GM12878 (cell line): ENCODE measurements at regions not wholly inside any gene's neighbourhood (a gene's known extent, or its start where the extent isn't known, plus 50 kb on each side); places are given as distances from the start of the nearest gene placed in this dataset.
A peak's percentile ranks its signal among the peaks of the same experiment; 100 is the strongest.

Experiments used
- ATAC-seq: fragments of 200-7000 bp; cut with Tn5 transposase; 3 replicates; pipeline ENCODE4 v1.9.1; 2020; ENCODE audit warnings: mild to moderate bottlenecking, moderate library complexity
- BruUV-seq: library from RNA; stranded (reverse); fragments of 400-500 nt; replicated peaks from 2 replicates; lab custom pipeline; 2021; lab: Mats Ljungman, UMichigan
- CTCF ChIA-PET: fragments of 300-600 bp; sonication (Branson Sonifier 250); formaldehyde crosslinking; extraction: SDS; loops from one replicate; lab custom pipeline; 2021; ENCODE audit warnings: inconsistent platforms; lab: Yijun Ruan, JAX
- POLR2A ChIA-PET: fragments of 350-600 bp; formaldehyde crosslinking; extraction: SDS; loops from one replicate; lab custom pipeline; 2021; ENCODE audit warnings: inconsistent platforms; lab: Charles Lee
- RAD21 ChIA-PET: fragments of 300-600 bp; sonication (Branson Sonifier 250); formaldehyde crosslinking; loops from one replicate; lab custom pipeline; 2023; ENCODE audit warnings: antibody characterized with exemption; ENCODE audit not compliant: unreplicated experiment; lab: Charles Lee
- SMC1A ChIA-PET: fragments of 300-600 bp; sonication (Branson Sonifier 250); formaldehyde crosslinking; loops from one replicate; lab custom pipeline; 2023; ENCODE audit not compliant: unreplicated experiment, uncharacterized antibody; lab: Charles Lee
- DNase-seq: peaks from one replicate; pipeline ENCODE4 v3.0.0-alpha.2; 2011; ENCODE audit warnings: low read depth, low spot score
- FAIRE-seq: peaks from 3 replicates; lab custom pipeline; 2011; peaks lifted over from hg19 to GRCh38; lab: Jason Lieb, UNC
- H2AFZ ChIP-seq: 2 replicates; pipeline ENCODE4 v1.6.0; 2011; ENCODE audit warnings: low read depth, low read length, control low read depth; ENCODE audit not compliant: control insufficient read depth
- H3K27ac ChIP-seq: 2 replicates; pipeline ENCODE4 v1.5.1; 2011; ENCODE audit warnings: control low read depth; ENCODE audit not compliant: control insufficient read depth, insufficient read depth
- H3K27me3 ChIP-seq, 2 experiments: replicated peaks in 1 of 2; 2 replicates each; pipeline versions ENCODE4 v1.6.0 to v1.6.1; 2011; ENCODE audit warnings: low read length in 1 of 2; ENCODE audit not compliant: control insufficient read depth in 2 of 2, insufficient read depth in 2 of 2
- H3K36me3 ChIP-seq, 2 experiments: 2 replicates each; pipeline ENCODE4 v1.5.1; 2011; ENCODE audit warnings: low read length in 1 of 2; ENCODE audit not compliant: control insufficient read depth in 2 of 2, insufficient read depth in 2 of 2
- H3K4me1 ChIP-seq: 2 replicates; pipeline ENCODE4 v1.6.1; 2011; ENCODE audit warnings: mild to moderate bottlenecking, low read length, moderate library complexity, mixed read lengths; ENCODE audit not compliant: control insufficient read depth, insufficient read depth
- H3K4me2 ChIP-seq: 2 replicates; pipeline ENCODE4 v1.6.0; 2011; ENCODE audit warnings: control low read depth; ENCODE audit not compliant: control insufficient read depth, insufficient read depth
- H3K4me3 ChIP-seq: fragments of 200-600 bp; sonication (generic); 2 replicates; pipeline ENCODE4 v1.5.1; 2016
- H3K79me2 ChIP-seq: 2 replicates; pipeline ENCODE4 v1.6.0; 2011; ENCODE audit warnings: low read length; ENCODE audit not compliant: control insufficient read depth, insufficient read depth
- H3K9ac ChIP-seq: 2 replicates; pipeline ENCODE4 v1.8.0; 2011; ENCODE audit warnings: low read length, control low read depth, mixed read lengths; ENCODE audit not compliant: control insufficient read depth, insufficient read depth
- H3K9me3 ChIP-seq: replicated peaks from 3 replicates; pipeline ENCODE4 v1.5.1; 2011; ENCODE audit warnings: mild to moderate bottlenecking, low read length; ENCODE audit not compliant: control insufficient read depth, insufficient read depth
- H4K20me1 ChIP-seq: 2 replicates; pipeline ENCODE4 v1.6.0; 2011; ENCODE audit not compliant: control insufficient read depth, insufficient read depth
- ELK1 ChIP-seq: IDR thresholded peaks from 2 replicates; pipeline ENCODE4 v1.6.1; 2012; ENCODE audit warnings: low read depth, low read length, improper control_type of control experiment
- REST ChIP-seq: IDR thresholded peaks from 2 replicates; pipeline ENCODE4 v1.6.1; 2012; ENCODE audit warnings: mild to moderate bottlenecking, low read depth, low read length
- ZBTB40 ChIP-seq: fragments of 450-650 bp; IDR thresholded peaks from 2 replicates; pipeline ENCODE4 v1.6.1; 2016; ENCODE audit warnings: mild to moderate bottlenecking, moderate library complexity, borderline replicate concordance
- WGBS: methylation state at CpG from one replicate; pipeline ENCODE4 v1.1.6; 2016; ENCODE audit warnings: low lambda C conversion rate; ENCODE audit not compliant: insufficient replicate concordance, insufficient coverage; ENCODE audit errors: missing lambda C conversion rate; 5-methylcytosine and 5-hydroxymethylcytosine counted together
- in situ Hi-C: fragments of 300-500 bp; cut with MboI; formaldehyde crosslinking; loops from 9 replicates; pipeline ENCODE4 v1.14.3; 2018; ENCODE audit warnings: mixed read lengths
- intact Hi-C: fragments of 100-400 bp; cut with micrococcal nuclease; formaldehyde crosslinking; loops from one replicate; pipeline ENCODE4 v1.14.2; 2022; ENCODE audit not compliant: unreplicated experiment

- DNase-seq (no peak), FAIRE-seq (no peak), ATAC-seq (no peak)
- intact Hi-C loops (no loop called here), in situ Hi-C loops (no loop called here)
- Histone ChIP-seq H2AFZ (no peak overlapping the region), H3K9ac (no peak overlapping the region), H4K20me1 (no peaks in the 10 kb centered on the region), H3K4me1 (no peaks in the 10 kb centered on the region), H3K4me3 (no peak overlapping the region), H3K79me2 (no peaks in the 10 kb centered on the region), H3K9me3 (no peaks in the 10 kb centered on the region), H3K27me3 (no peaks in the 10 kb centered on the region; a peak in 1 of 4 replicates), H3K4me2 (no peak overlapping the region), H3K36me3 (no peaks in the 10 kb centered on the region), H3K27ac (no peak overlapping the region)
- POLR2A ChIA-PET: no interaction called here
- SMC1A ChIA-PET: interaction anchor here (1.2 kb wide), 1 partner anchor 164 kb away, joined by 3 read pairs; no protein-coding TSS in a partner anchor
- BruUV-seq: no TSS peak
- CTCF ChIA-PET: no interaction called here
- peak; percentile 75 for TF ChIP-seq ZBTB40
- TF ChIP-seq REST: no peak
- TF ChIP-seq ELK1: no peak
- RAD21 ChIA-PET: no interaction called here
- 29% methylated on average over 3 of the region's 3 CpGs for WGBS
These were observed 198.7 kb upstream of the SGK1 start for GRCh38 chr6:134516582-134516981.
